ENCODE measurements at regions not wholly inside any gene's neighbourhood (a gene's known extent, or its start where the extent isn't known, plus 50 kb on each side); places are given as distances from the start of the nearest gene placed in this dataset.

- intact Hi-C loops (cut with DNase I) = no loop called here
- Histone ChIP-seq H3K27ac (ENCODE audit: low read depth in 1 of 2, low read length in 2 of 2) (no peak overlapping the region), H3K36me3 (ENCODE audit: control insufficient read depth in 1 of 2, insufficient read depth in 2 of 2, low read length in 1 of 2) (no peaks in the 10 kb centered on the region), H3K9me3 (ENCODE audit: control insufficient read depth, low read length) (no peaks in the 10 kb centered on the region), H3K27me3 (ENCODE audit: control insufficient read depth in 1 of 2, insufficient read depth in 2 of 2, low read length in 1 of 2) (no peaks in the 10 kb centered on the region), H3K4me3 (ENCODE audit: low read length in 2 of 2) (no peak overlapping the region), H3K4me1 (ENCODE audit: control insufficient read depth in 1 of 2, insufficient read depth in 2 of 2, low read length in 2 of 2) (peaks cover 2% of the 10 kb centered on the region in 2 donors)
- no peak for ATAC-seq (ENCODE audit: low FRiP score)
- DNase-seq = no peak
- 58 to 59% methylated on average over 3 of the region's 3 CpGs for WGBS, 2 donors
Observed at GRCh38 chr4:157898836-157899605, 273.8 kb downstream of the GASK1B start.

DNA sequence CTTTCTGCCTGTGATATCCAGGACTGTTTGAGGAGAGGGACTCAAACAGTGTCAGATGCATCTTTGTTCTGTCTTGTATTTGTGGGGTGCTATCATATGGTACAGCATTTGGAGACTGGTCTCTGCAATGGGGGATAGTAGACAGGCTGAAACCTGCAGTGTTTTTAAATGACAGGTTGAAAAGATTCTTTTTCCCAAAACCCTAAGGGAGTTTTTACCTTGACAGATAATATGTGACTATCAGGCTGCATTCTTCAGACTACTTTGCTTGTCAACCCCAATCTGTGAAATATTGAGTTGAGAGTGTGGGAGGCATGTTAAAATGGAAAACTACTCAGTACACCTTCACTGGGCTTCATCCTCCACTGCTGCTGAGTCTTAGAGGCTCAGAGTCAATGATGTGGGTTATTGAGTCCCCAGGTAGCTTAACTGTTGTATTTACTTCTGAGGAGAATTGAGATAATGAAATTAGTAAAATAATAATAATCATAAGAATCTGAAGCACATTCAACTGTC, 274.9 kb downstream of the GASK1B start:
- no peak overlapping the region for H3K27ac ChIP-seq (ENCODE audit: low read depth in 1 of 2, low read length in 2 of 2)
- peaks cover 2% of the 10 kb centered on the region in 2 donors for H3K4me1 ChIP-seq (ENCODE audit: control insufficient read depth in 1 of 2, insufficient read depth in 2 of 2, low read length in 2 of 2)
- H3K9me3 ChIP-seq (ENCODE audit: control insufficient read depth, low read length) = no peaks in the 10 kb centered on the region
- no peak for DNase-seq
- no peaks in the 10 kb centered on the region for H3K27me3 ChIP-seq (ENCODE audit: control insufficient read depth in 1 of 2, insufficient read depth in 2 of 2, low read length in 1 of 2)
- intact Hi-C loops (cut with DNase I) = no loop called here
- no peak for ATAC-seq (ENCODE audit: low FRiP score)
- H3K4me3 ChIP-seq (ENCODE audit: low read length in 2 of 2) = no peak overlapping the region
- no peaks in the 10 kb centered on the region for H3K36me3 ChIP-seq (ENCODE audit: control insufficient read depth in 1 of 2, insufficient read depth in 2 of 2, low read length in 1 of 2)

GRCh38 chr4:157896726-157897125, 276.1 kb downstream of the GASK1B start:
- Histone ChIP-seq H3K9me3 (ENCODE audit: control insufficient read depth, low read length) (no peaks in the 10 kb centered on the region), H3K27ac (ENCODE audit: low read depth in 1 of 2, low read length in 2 of 2) (no peak overlapping the region), H3K36me3 (ENCODE audit: control insufficient read depth in 1 of 2, insufficient read depth in 2 of 2, low read length in 1 of 2) (no peaks in the 10 kb centered on the region), H3K27me3 (ENCODE audit: control insufficient read depth in 1 of 2, insufficient read depth in 2 of 2, low read length in 1 of 2) (no peaks in the 10 kb centered on the region), H3K4me1 (ENCODE audit: control insufficient read depth in 1 of 2, insufficient read depth in 2 of 2, low read length in 2 of 2) (peaks cover 2% of the 10 kb centered on the region in 2 donors), H3K4me3 (ENCODE audit: low read length in 2 of 2) (no peak overlapping the region)
- 94% methylated on average over 3 of the region's 3 CpGs for WGBS, 2 donors
- ATAC-seq (ENCODE audit: low FRiP score) = no peak
- no peak for DNase-seq
- intact Hi-C loops (cut with DNase I) = no loop called here

DNA sequence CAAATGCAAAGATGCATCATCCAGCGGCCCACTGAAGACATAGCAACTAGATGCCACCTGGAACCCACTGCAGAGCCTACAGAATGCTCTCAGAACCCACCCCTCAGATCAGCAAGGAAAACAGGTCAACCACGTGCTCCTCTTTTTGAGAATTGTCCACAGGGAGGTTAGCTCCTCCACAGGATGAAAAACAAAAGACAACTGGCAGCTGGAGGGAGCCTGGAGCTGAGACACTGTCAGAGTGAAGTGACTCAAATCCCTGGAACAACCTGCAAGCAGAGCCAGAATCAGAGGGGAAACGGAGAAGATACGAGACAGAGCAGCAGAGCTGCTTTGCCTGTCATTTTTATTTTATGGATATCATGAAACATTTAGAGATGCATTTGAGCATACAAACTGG, 277.6 kb downstream of the GASK1B start:
- H3K4me3 ChIP-seq (ENCODE audit: low read length in 2 of 2) = no peak overlapping the region
- H3K27ac ChIP-seq (ENCODE audit: low read depth in 1 of 2, low read length in 2 of 2) = no peak overlapping the region
- ATAC-seq (ENCODE audit: low FRiP score) (no peak), DNase-seq (no peak)
- no peaks in the 10 kb centered on the region for H3K36me3 ChIP-seq (ENCODE audit: control insufficient read depth in 1 of 2, insufficient read depth in 2 of 2, low read length in 1 of 2)
- H3K27me3 ChIP-seq (ENCODE audit: control insufficient read depth in 1 of 2, insufficient read depth in 2 of 2, low read length in 1 of 2) = no peaks in the 10 kb centered on the region
- no peaks in the 10 kb centered on the region for H3K9me3 ChIP-seq (ENCODE audit: control insufficient read depth, low read length)
- WGBS, 2 donors = 93 to 94% methylated on average over 4 of the region's 4 CpGs
- intact Hi-C loops (cut with DNase I) = no loop called here
- H3K4me1 ChIP-seq (ENCODE audit: control insufficient read depth in 1 of 2, insufficient read depth in 2 of 2, low read length in 2 of 2) = peaks cover 2% of the 10 kb centered on the region in 2 donors

- intact Hi-C loops (cut with DNase I) = no loop called here
- H3K27me3 ChIP-seq (ENCODE audit: control insufficient read depth in 1 of 2, insufficient read depth in 2 of 2, low read length in 1 of 2) = no peaks in the 10 kb centered on the region
- H3K9me3 ChIP-seq (ENCODE audit: control insufficient read depth, low read length) = no peaks in the 10 kb centered on the region
- DNase-seq (no peak), ATAC-seq (ENCODE audit: low FRiP score) (no peak)
- H3K4me3 ChIP-seq (ENCODE audit: low read length in 2 of 2) = no peak overlapping the region
- peaks cover 0 to 2% of the 10 kb centered on the region in 2 donors for H3K4me1 ChIP-seq (ENCODE audit: control insufficient read depth in 1 of 2, insufficient read depth in 2 of 2, low read length in 2 of 2)
- 50 to 65% methylated on average over 2 of the region's 2 CpGs for WGBS, 2 donors
- H3K27ac ChIP-seq (ENCODE audit: low read depth in 1 of 2, low read length in 2 of 2) = no peak overlapping the region
- no peaks in the 10 kb centered on the region for H3K36me3 ChIP-seq (ENCODE audit: control insufficient read depth in 1 of 2, insufficient read depth in 2 of 2, low read length in 1 of 2)
Observed at GRCh38 chr4:157889788-157890187, 283.0 kb downstream of the GASK1B start.

DNA sequence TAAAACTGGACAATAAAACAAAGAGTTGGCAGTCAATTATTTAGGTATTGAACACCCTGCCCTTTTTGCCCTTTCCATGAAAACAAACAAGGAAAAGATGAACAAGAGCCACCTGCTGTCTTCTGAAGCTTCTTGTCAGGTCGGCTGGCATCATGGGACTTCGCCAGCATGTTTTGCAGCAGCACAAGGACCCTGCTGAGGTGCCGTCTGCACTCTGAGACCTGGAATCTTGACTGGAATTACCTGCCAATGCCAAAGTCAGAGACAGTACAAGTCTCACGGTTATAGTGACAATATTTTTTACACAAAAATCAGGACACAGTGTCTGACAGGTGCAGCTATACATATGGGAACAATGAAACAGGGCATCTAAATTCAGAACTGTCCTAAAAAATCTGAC, 284.5 kb downstream of the GASK1B start:
- no peaks in the 10 kb centered on the region for H3K36me3 ChIP-seq (ENCODE audit: control insufficient read depth in 1 of 2, insufficient read depth in 2 of 2, low read length in 1 of 2)
- 91 to 93% methylated on average over 4 of the region's 4 CpGs for WGBS, 2 donors
- H3K27ac ChIP-seq (ENCODE audit: low read depth in 1 of 2, low read length in 2 of 2) = no peak overlapping the region
- no peaks in the 10 kb centered on the region for H3K27me3 ChIP-seq (ENCODE audit: control insufficient read depth in 1 of 2, insufficient read depth in 2 of 2, low read length in 1 of 2)
- intact Hi-C loops (cut with DNase I) = no loop called here
- peaks cover 0 to 2% of the 10 kb centered on the region in 2 donors for H3K4me1 ChIP-seq (ENCODE audit: control insufficient read depth in 1 of 2, insufficient read depth in 2 of 2, low read length in 2 of 2)
- no peak overlapping the region for H3K4me3 ChIP-seq (ENCODE audit: low read length in 2 of 2)
- DNase-seq = no peak
- no peaks in the 10 kb centered on the region for H3K9me3 ChIP-seq (ENCODE audit: control insufficient read depth, low read length)
- no peak for ATAC-seq (ENCODE audit: low FRiP score)

GRCh38 chr4:157887316-157887715, 285.5 kb downstream of the GASK1B start:
- WGBS, 2 donors = 96 to 98% methylated on average over 3 of the region's 3 CpGs
- no peak for DNase-seq
- no peak for ATAC-seq (ENCODE audit: low FRiP score)
- H3K36me3 ChIP-seq (ENCODE audit: control insufficient read depth in 1 of 2, insufficient read depth in 2 of 2, low read length in 1 of 2) = no peaks in the 10 kb centered on the region
- H3K4me1 ChIP-seq (ENCODE audit: control insufficient read depth in 1 of 2, insufficient read depth in 2 of 2, low read length in 2 of 2) = peaks cover 0 to 2% of the 10 kb centered on the region in 2 donors
- no peak overlapping the region for H3K4me3 ChIP-seq (ENCODE audit: low read length in 2 of 2)
- H3K9me3 ChIP-seq (ENCODE audit: control insufficient read depth, low read length) = no peaks in the 10 kb centered on the region
- H3K27me3 ChIP-seq (ENCODE audit: control insufficient read depth in 1 of 2, insufficient read depth in 2 of 2, low read length in 1 of 2) = no peaks in the 10 kb centered on the region
- intact Hi-C loops (cut with DNase I) = no loop called here
- H3K27ac ChIP-seq (ENCODE audit: low read depth in 1 of 2, low read length in 2 of 2) = no peak overlapping the region

DNA sequence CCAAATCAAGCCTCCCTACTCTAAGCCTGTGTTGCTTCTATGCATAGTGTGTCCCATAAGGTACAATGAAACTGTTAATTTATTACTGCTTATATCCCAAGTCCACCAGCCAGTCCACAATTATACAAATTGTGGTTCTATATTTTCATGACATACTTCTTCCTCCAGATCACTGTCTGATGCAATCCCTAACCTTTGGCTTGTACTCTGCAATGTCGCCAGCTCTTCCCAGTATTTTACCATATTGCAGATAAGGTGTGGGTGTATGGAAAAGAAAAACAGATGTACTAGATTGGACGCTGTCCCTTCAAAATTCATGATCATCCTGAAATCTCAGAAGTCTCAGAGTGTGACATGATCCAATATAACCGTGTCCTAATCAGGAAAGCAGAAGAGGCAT, 286.2 kb downstream of the GASK1B start:
- no peak for ATAC-seq (ENCODE audit: low FRiP score)
- 92 to 93% methylated on average over 3 of the region's 3 CpGs for WGBS, 2 donors
- intact Hi-C loops (cut with DNase I) = no loop called here
- H3K27ac ChIP-seq (ENCODE audit: low read depth in 1 of 2, low read length in 2 of 2) = no peak overlapping the region
- no peaks in the 10 kb centered on the region for H3K27me3 ChIP-seq (ENCODE audit: control insufficient read depth in 1 of 2, insufficient read depth in 2 of 2, low read length in 1 of 2)
- H3K36me3 ChIP-seq (ENCODE audit: control insufficient read depth in 1 of 2, insufficient read depth in 2 of 2, low read length in 1 of 2) = no peaks in the 10 kb centered on the region
- H3K4me3 ChIP-seq (ENCODE audit: low read length in 2 of 2) = no peak overlapping the region
- no peak for DNase-seq
- H3K4me1 ChIP-seq (ENCODE audit: control insufficient read depth in 1 of 2, insufficient read depth in 2 of 2, low read length in 2 of 2) = peaks cover 0 to 2% of the 10 kb centered on the region in 2 donors
- no peaks in the 10 kb centered on the region for H3K9me3 ChIP-seq (ENCODE audit: control insufficient read depth, low read length)

DNA sequence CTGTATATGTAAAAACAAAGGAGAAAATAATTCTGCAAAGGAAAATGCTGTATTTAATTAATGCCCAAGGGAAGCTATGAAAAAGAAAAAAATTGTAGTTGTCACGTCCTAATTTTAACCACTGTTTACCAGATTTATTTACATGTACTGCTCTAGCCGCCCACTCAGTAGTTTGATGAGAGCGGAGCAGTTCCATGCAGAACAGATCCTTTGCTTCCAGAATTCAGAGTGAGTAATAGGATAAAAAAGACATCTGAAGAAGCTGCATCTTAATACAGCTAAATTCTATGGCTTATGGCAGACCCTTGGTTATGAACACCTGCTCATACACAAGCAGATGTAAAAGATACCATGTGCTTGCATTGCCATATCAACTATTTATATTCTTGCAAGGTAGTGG, 287.0 kb downstream of the GASK1B start:
- H3K27me3 ChIP-seq (ENCODE audit: control insufficient read depth in 1 of 2, insufficient read depth in 2 of 2, low read length in 1 of 2) = no peaks in the 10 kb centered on the region
- intact Hi-C loops (cut with DNase I) = no loop called here
- DNase-seq (no peak), ATAC-seq (ENCODE audit: low FRiP score) (no peak)
- 56 to 67% methylated on average over 3 of the region's 3 CpGs for WGBS, 2 donors
- H3K4me1 ChIP-seq (ENCODE audit: control insufficient read depth in 1 of 2, insufficient read depth in 2 of 2, low read length in 2 of 2) = peaks cover 0 to 2% of the 10 kb centered on the region in 2 donors
- no peak overlapping the region for H3K27ac ChIP-seq (ENCODE audit: low read depth in 1 of 2, low read length in 2 of 2)
- no peak overlapping the region for H3K4me3 ChIP-seq (ENCODE audit: low read length in 2 of 2)
- no peaks in the 10 kb centered on the region for H3K36me3 ChIP-seq (ENCODE audit: control insufficient read depth in 1 of 2, insufficient read depth in 2 of 2, low read length in 1 of 2)
- no peaks in the 10 kb centered on the region for H3K9me3 ChIP-seq (ENCODE audit: control insufficient read depth, low read length)

All from aorta (tissue), 5 donors.